DMS53 treated with DMSO at 0.1 percent for 48 hours (cell line): ENCODE measurements at regions not wholly inside any gene's neighbourhood (a gene's known extent, or its start where the extent isn't known, plus 50 kb on each side); places are given as distances from the start of the nearest gene placed in this dataset.
"Not testable (repeated sequence)": the region's sequence is repeated elsewhere in the genome, so short reads cannot be mapped to it uniquely, and the experiment has no call there.

ENCODE experiments used
- DNase-seq: peaks from one replicate; lab custom pipeline; 2025; ENCODE audit not compliant: unreplicated experiment; lab: John Stamatoyannopoulos, UW

DNA sequence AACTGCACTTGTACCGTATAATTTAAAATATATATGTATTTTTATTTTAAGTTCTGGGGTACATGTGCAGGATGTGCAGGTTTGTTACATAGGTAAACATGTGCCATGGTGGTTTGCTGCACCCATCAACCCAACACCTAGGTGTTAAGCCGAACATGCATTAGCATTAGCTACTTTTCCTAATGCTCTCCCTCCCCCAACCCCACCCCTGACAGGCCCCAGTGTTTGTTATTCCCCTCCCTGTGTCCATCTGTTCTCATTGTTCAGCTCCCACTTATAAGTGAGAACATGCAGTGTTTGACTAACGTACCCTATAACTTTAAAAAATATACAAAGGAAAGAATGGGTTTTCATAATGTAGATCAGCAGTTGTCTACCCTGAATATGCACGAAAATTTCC is 303.5 kb upstream of the BRINP1 start:
- not testable (repeated sequence) for DNase-seq

DNA sequence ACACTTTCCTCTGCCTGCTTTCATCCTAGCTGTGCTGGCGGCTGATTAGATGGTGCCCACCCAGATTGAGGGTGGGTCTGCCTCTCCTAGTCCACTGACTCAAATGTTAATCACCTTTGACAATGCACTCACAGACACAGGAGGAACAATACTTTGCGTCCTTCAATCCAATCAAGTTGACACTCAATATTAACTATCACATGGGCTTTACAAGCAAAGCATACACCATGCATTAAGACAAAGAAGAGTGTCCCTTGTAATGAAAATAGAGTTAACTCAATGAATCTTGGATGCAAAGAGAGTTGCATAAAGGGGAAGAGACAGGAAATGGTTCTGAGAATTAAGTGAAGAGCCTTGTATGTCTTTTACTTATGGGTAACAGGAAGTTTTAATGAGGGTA is 298.7 kb upstream of the BRINP1 start:
- DNase-seq = no peak

DNA sequence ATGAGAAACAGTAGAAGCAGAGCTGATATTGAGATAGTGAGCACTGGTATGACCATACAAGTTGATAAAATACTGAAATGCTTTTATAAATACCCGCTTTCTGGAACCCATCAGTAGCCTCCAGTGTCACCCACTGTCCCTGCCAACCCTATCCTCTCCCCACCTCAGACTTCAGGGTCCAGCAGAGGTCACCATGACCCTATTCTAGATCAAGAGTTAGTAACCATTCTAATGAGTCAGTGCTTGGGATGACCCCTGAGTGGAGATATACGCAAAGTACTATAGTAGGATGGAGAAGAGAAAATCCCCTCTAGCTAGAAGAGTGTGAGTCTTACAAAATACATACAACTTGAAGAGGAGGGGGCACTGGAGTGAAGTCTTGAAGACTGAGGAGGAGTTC is 297.9 kb upstream of the BRINP1 start:
- peak; percentile 7 for DNase-seq

- DNase-seq = no peak
Measured at GRCh38 chr9:119662329-119662728, 293.1 kb upstream of the BRINP1 start.

DNA sequence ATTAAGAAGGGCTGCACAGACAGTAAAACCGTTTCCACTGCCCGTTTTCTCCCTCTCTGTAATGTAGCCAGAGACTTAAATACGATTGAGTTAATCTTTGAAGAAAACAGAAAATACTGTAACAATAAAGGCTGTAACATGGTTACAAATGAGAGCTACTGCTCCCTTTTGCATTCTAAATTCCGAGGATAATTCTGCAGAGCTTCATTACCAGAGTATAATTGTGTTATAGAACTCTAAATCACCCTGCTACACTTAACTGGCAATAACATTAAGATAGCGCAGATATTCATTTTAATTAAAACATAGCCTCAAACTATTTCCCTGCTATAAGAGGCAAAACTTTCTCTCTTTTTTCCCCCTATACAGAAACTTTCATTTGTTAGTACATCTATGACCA is 283.7 kb upstream of the BRINP1 start:
- no peak for DNase-seq

DNA sequence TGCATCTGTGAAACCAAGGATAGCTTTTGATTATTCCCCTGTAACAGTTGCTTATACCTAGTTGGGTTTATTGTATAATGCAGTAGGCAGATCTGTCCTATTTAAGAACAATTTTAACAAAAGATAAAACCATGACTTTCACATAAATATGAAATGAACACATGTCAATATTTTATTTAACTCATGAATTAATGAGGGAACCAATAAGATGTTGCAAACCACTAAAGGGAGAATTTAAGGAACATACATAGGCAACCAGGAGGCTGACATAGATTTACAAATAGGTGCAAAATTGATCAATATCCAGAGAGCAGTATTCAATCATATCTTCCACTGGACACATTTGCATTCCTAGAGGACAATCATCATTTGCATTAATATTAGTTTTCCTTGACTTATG is 280.0 kb upstream of the BRINP1 start:
- no peak for DNase-seq

GRCh38 chr9:119639287-119639955 is 270.2 kb upstream of the BRINP1 start:
- no peak for DNase-seq

GRCh38 chr9:119634006-119634405 is 264.8 kb upstream of the BRINP1 start:
- no peak for DNase-seq

DNA sequence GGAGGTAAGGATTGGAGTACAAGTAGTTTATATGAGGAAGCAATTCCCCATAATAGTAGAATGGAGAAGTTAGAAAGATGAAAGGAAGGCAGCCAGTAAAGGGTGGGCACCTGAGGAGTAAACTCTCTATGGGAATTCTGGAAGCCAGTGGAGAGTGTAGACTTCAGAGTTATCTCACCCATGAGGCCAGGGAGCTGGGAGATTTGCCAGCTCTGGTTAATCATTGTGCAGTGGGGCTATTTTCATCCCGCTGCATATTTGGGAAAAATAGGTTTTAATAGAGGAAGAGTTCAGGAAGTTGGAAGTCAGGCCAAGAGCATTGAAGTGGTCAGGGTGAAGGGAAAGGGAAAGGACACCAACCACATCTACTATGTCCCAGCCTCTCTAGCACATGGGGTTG is 242.3 kb upstream of the BRINP1 start:
- no peak for DNase-seq

DNA sequence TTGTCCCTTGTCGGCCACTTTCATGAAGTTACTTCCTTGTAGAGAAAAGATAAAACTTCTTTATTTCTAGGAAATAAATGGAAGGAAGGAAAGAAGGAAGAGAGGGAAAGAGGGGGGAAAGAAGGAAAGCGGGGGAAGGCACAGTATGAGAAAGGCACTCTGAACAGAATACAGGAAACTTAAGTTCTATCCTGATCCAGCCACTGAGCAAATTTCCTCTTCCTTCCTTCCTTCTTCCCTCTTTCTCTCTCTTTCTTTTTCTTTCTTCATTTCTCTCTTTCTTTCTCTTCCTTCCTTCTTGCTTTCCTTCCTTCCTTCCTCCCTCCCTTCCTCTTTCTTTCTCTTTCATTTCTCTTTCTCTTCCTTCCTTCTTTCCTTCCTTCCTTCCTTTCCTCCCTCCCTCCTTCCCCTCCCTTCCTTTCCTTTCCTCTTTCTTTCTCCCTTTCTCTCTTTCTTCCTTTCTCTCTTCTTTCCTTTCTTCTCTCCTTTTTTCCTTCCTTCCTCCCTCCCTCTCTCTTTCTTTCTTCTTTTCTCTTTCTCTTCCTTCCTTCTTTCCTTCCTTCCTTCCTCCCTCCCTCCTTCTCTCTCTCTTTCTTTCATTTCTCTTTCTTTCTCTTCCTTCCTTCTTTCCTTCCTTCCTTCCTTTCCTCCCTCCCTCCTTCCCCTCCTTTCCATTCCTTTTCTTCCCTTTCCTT is 240.2 kb upstream of the BRINP1 start:
- DNase-seq = no peak

GRCh38 chr9:119601632-119602031 is 232.4 kb upstream of the BRINP1 start:
- DNase-seq = no peak

DNA sequence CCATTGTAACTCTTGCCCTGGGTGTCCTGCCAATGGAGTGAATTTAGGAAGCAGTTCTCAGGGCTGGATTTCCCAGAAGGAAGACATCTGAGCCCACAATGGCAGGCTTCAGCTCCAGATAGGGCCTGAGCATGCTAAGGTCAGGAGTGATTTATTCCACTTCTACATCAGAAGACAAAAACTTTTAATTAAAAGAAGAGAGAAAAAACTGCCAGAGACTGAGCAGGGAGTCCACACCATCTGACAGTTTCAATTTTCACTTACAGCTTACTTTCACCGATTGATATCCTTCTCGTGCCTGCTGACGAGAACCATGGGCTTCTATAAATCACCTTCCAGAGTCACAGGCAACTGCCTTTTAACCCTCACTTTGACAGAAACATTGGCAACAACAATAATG is 228.3 kb upstream of the BRINP1 start:
- no peak for DNase-seq

- no peak for DNase-seq
Measured at GRCh38 chr9:119596703-119597102, 227.5 kb upstream of the BRINP1 start.

GRCh38 chr9:119588874-119589744 is 219.9 kb upstream of the BRINP1 start:
- DNase-seq = no peak

- no peak for DNase-seq
Measured at GRCh38 chr9:119577881-119578280, 208.6 kb upstream of the BRINP1 start.

- no peak for DNase-seq
Measured at GRCh38 chr9:119559986-119560385, 190.8 kb upstream of the BRINP1 start.

DNA sequence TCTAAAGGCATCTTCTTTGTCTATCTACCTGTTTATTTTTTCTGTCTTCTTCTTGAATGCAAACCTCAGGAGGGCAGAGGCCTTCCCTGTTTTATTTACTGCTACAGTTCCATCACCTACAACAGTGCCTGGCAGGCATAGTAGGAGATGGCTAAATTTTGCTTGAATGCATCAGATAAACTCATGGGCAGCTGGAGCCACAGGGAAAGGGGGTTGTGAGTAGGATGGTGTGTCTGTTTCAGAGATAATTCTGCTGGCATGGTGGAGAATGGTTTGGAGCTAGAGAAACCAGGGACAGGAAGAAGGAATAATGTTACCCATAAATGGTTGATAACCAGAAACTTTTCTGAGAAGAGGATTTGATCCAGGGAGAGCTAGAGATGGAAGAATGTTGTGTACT is 189.8 kb upstream of the BRINP1 start:
- DNase-seq = no peak

DNA sequence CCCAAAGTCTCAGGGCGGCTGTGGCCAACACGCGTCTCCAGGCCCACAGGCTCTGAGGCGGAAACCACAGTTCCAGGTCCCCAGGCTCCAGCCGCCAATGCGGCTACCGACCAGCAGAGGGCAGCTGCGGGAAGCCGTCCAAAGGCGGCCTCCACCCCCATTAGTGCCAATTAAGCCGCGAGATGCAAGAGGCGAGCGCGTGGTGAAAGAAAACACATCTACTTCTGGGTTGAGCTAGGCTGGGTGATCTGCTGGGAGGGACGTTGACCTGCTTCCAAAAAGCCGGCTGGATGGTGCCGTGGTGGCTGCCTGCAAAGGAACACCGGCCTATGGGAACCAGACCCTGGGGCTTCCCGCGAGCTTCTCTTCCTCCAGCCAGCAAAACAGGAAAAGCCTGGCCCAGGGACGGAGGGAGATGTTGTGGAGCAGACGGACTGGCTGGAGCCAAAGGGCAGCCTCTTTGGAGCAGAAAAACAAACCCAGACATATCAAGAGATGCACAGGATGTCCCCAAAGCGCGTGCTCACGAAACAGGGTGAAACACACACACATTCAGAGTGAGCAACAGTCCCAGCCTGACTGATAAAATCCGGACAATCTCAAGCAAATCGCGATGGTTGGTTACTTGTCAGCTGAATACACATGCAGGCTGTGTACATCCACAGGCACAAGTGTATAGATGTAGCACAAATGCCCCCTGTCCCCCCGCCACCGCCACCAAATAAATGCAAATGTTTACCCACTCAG is 187.1 kb upstream of the BRINP1 start:
- peak; percentile 72 for DNase-seq

GRCh38 chr9:119544492-119544891 is 175.3 kb upstream of the BRINP1 start:
- no peak for DNase-seq

DNA sequence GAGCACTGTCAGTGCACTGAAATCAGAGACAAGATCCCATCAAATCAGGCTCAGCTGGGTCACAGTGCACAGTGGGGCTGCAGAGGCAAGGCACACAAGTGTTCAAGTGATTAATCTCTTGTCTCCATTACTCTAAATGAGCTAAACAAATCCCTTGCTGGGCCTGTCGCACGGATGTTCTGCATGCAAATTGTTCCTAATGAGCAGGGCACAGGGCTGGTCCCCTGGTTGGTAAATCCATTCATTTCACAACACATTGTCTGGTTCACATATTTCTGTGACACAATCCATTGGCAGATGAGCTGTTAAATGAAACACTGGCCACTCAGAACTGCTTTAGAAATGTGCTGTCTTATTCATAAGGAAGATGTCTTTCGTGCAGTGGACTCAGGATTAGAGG is 167.9 kb upstream of the BRINP1 start:
- DNase-seq = no peak

- no peak for DNase-seq
Measured at GRCh38 chr9:119533504-119533903, 164.3 kb upstream of the BRINP1 start.
